ENCODE measurements at regions not wholly inside any gene's neighbourhood (a gene's known extent, or its start where the extent isn't known, plus 50 kb on each side); places are given as distances from the start of the nearest gene placed in this dataset.
A peak's percentile ranks its signal among the peaks of the same experiment; 100 is the strongest.

DNA sequence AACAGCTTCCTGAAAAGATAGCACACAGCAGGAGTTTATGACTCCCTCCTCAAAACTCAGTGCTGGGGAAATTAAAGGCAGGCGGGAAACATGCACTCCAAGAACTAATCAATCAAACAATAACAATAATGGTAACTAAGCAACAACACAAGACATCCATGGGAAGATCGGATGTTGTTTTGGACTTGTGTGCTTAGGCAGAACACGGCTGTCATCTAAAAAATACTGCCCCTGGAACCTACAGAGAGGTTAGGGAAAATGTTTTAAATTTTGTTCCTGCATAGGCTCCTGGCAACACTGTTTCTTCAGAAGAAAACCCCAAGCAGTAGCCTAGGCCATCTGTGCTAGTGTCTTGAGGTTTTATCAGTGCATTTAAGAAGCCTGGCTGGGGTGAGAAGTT lies 1378.2 kb downstream of the STIM2 start:
- Histone ChIP-seq H3K36me3 (ENCODE audit: insufficient read depth, low read length) (no peaks in the 10 kb centered on the region), H3K4me2 (ENCODE audit: insufficient read depth, low read length) (no peak overlapping the region), H4K20me1 (ENCODE audit: insufficient read depth, low read length) (no peaks in the 10 kb centered on the region), H3K27ac (ENCODE audit: low read depth, low read length) (no peak overlapping the region), H3K4me3 (ENCODE audit: insufficient read depth, low read length) (no peak overlapping the region), H2AFZ (ENCODE audit: low read length) (no peak overlapping the region), H3K4me1 (ENCODE audit: insufficient read depth, low read length) (no peaks in the 10 kb centered on the region), H3K79me2 (ENCODE audit: insufficient read depth, low read length) (no peaks in the 10 kb centered on the region), H3K27me3 (ENCODE audit: insufficient read depth, low read length) (no peaks in the 10 kb centered on the region), H3K9me3 (ENCODE audit: low read depth, low read length) (no peaks in the 10 kb centered on the region)
- TF ChIP-seq CTCF (IDR thresholded peaks at IDR 0.05; ENCODE audit: extremely low read depth, low read depth, low read length): no peak
- DNase-seq (ENCODE audit: insufficient read length, low spot score, missing footprints): no peak

DNA sequence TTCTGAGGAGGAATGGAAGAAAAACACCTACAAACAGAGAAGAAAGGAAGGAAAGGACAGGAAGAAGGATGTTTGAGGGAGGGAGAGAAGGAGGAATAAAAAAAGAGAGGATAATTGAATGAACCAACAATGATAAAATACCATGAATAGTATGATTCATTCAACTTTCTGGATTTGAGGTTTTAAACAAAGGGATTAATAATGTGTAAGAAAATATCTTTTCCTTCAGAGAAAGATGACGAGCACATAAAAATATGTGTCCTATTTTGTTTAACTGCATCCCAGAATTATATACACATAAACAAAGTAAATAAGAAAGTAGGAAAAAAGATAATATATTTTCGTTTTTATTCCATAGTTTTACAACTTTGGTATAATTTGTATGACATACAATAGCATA lies 1380.4 kb downstream of the STIM2 start:
- no peaks in the 10 kb centered on the region for H3K27me3 ChIP-seq (ENCODE audit: insufficient read depth, low read length)
- no peak overlapping the region for H3K4me3 ChIP-seq (ENCODE audit: insufficient read depth, low read length)
- no peak for TF ChIP-seq CTCF (IDR thresholded peaks at IDR 0.05; ENCODE audit: extremely low read depth, low read depth, low read length)
- DNase-seq (ENCODE audit: insufficient read length, low spot score, missing footprints): no peak
- H4K20me1 ChIP-seq (ENCODE audit: insufficient read depth, low read length): no peaks in the 10 kb centered on the region
- H3K79me2 ChIP-seq (ENCODE audit: insufficient read depth, low read length): no peaks in the 10 kb centered on the region
- no peak overlapping the region for H3K27ac ChIP-seq (ENCODE audit: low read depth, low read length)
- no peaks in the 10 kb centered on the region for H3K36me3 ChIP-seq (ENCODE audit: insufficient read depth, low read length)
- no peaks in the 10 kb centered on the region for H3K4me1 ChIP-seq (ENCODE audit: insufficient read depth, low read length)
- H3K4me2 ChIP-seq (ENCODE audit: insufficient read depth, low read length): no peak overlapping the region
- no peak overlapping the region for H2AFZ ChIP-seq (ENCODE audit: low read length)
- H3K9me3 ChIP-seq (ENCODE audit: low read depth, low read length): no peaks in the 10 kb centered on the region

- no peaks in the 10 kb centered on the region for H3K4me1 ChIP-seq (ENCODE audit: insufficient read depth, low read length)
- no peaks in the 10 kb centered on the region for H4K20me1 ChIP-seq (ENCODE audit: insufficient read depth, low read length)
- no peak overlapping the region for H3K4me3 ChIP-seq (ENCODE audit: insufficient read depth, low read length)
- no peak overlapping the region for H2AFZ ChIP-seq (ENCODE audit: low read length)
- no peak for DNase-seq (ENCODE audit: insufficient read length, low spot score, missing footprints)
- H3K79me2 ChIP-seq (ENCODE audit: insufficient read depth, low read length): no peaks in the 10 kb centered on the region
- H3K4me2 ChIP-seq (ENCODE audit: insufficient read depth, low read length): no peak overlapping the region
- TF ChIP-seq CTCF (IDR thresholded peaks at IDR 0.05; ENCODE audit: extremely low read depth, low read depth, low read length): no peak
- no peak overlapping the region for H3K27ac ChIP-seq (ENCODE audit: low read depth, low read length)
- H3K9me3 ChIP-seq (ENCODE audit: low read depth, low read length): no peaks in the 10 kb centered on the region
- no peaks in the 10 kb centered on the region for H3K27me3 ChIP-seq (ENCODE audit: insufficient read depth, low read length)
- no peaks in the 10 kb centered on the region for H3K36me3 ChIP-seq (ENCODE audit: insufficient read depth, low read length)
Observed at GRCh38 chr4:28247805-28248204, 1387.2 kb downstream of the STIM2 start.

GRCh38 chr4:28248269-28248668 lies 1387.6 kb downstream of the STIM2 start:
- H3K4me3 ChIP-seq (ENCODE audit: insufficient read depth, low read length): no peak overlapping the region
- H2AFZ ChIP-seq (ENCODE audit: low read length): peak overlapping the region; percentile 10
- no peaks in the 10 kb centered on the region for H3K4me1 ChIP-seq (ENCODE audit: insufficient read depth, low read length)
- no peak overlapping the region for H3K27ac ChIP-seq (ENCODE audit: low read depth, low read length)
- DNase-seq (ENCODE audit: insufficient read length, low spot score, missing footprints): no peak
- no peak overlapping the region for H3K4me2 ChIP-seq (ENCODE audit: insufficient read depth, low read length)
- H3K36me3 ChIP-seq (ENCODE audit: insufficient read depth, low read length): no peaks in the 10 kb centered on the region
- no peaks in the 10 kb centered on the region for H3K79me2 ChIP-seq (ENCODE audit: insufficient read depth, low read length)
- no peaks in the 10 kb centered on the region for H3K27me3 ChIP-seq (ENCODE audit: insufficient read depth, low read length)
- no peaks in the 10 kb centered on the region for H3K9me3 ChIP-seq (ENCODE audit: low read depth, low read length)
- H4K20me1 ChIP-seq (ENCODE audit: insufficient read depth, low read length): no peaks in the 10 kb centered on the region
- TF ChIP-seq CTCF (IDR thresholded peaks at IDR 0.05; ENCODE audit: extremely low read depth, low read depth, low read length): no peak
